Sigmoid colon (tissue), 6 donors: ENCODE measurements at regions not wholly inside any gene's neighbourhood (a gene's known extent, or its start where the extent isn't known, plus 50 kb on each side); places are given as distances from the start of the nearest gene placed in this dataset.

ENCODE experiments used
- DNase-seq: peaks from one replicate; pipeline ENCODE4 v3.0.0-alpha.2; 2019
- H3K27ac ChIP-seq, 4 donors: fragments of 200-600 bp; sonication (generic); one replicate each; pipeline ENCODE4 v1.5.1; 2016 to 2019; ENCODE audit warnings: mild to moderate bottlenecking in 1 of 4
- H3K27me3 ChIP-seq, 3 donors: fragments of 200-600 bp; sonication (generic); one replicate each; pipeline ENCODE4 v1.5.1; 2019; ENCODE audit warnings: mild to moderate bottlenecking in 1 of 3
- H3K36me3 ChIP-seq, 4 donors: fragments of 200-600 bp; sonication (generic); one replicate each; pipeline ENCODE4 v1.5.1; 2016 to 2019
- H3K4me1 ChIP-seq, 4 donors: fragments of 200-600 bp; sonication (generic); one replicate each; pipeline ENCODE4 v1.5.1; 2017 to 2019
- H3K4me3 ChIP-seq, 4 donors: fragments of 200-600 bp; sonication (generic); one replicate each; pipeline ENCODE4 v1.5.1; 2017 to 2019; ENCODE audit warnings: mild to moderate bottlenecking in 2 of 4, moderate library complexity in 1 of 4
- H3K9me3 ChIP-seq, 4 donors: fragments of 200-600 bp in 3 of 4; sonication (generic) in 3 of 4; one replicate each; pipeline versions ENCODE4 v1.5.1 to v1.6.1; 2013 to 2019
- EP300 ChIP-seq, 4 donors: sonication (generic); formaldehyde crosslinking; IDR thresholded peaks; one replicate each; pipeline ENCODE4 v1.6.1; 2017; ENCODE audit warnings: antibody characterized with exemption in 4 of 4
- POLR2A ChIP-seq, 2 donors: fragments of 450-650 bp; IDR thresholded peaks; one replicate each; pipeline ENCODE4 v1.6.1; 2016; ENCODE audit warnings: antibody characterized with exemption in 2 of 2, mild to moderate bottlenecking in 2 of 2, moderate library complexity in 2 of 2
- POLR2AphosphoS5 ChIP-seq, 4 donors: sonication (generic); formaldehyde crosslinking; IDR thresholded peaks; one replicate each; pipeline ENCODE4 v1.6.1; 2017; ENCODE audit warnings: antibody characterized with exemption in 4 of 4
- WGBS, 2 donors: extraction: QIAGEN DNeasy Blood & Tissue Kit; methylation state at CpG; one replicate each; pipeline ENCODE4 v1.1.7; 2013; 5-methylcytosine and 5-hydroxymethylcytosine counted together
- intact Hi-C: fragments of 100-400 bp; cut with DNase I; formaldehyde crosslinking; loops from one replicate; pipeline ENCODE4 v1.15.1; 2023
- TF ChIP-seq, protein P1 (sequence below), 4 experiments: fragments of 450-650 bp in 3 of 4; fragments of 200-600 bp in 1 of 4; IDR thresholded peaks; one replicate each; pipeline ENCODE4 v1.5.1; 2016 to 2019; ENCODE audit warnings: antibody characterized with exemption in 4 of 4, mild to moderate bottlenecking in 3 of 4, moderate library complexity in 2 of 4
- donor health status: healthy with polysubstance abuse.
- donor health status: healthy.

DNA sequence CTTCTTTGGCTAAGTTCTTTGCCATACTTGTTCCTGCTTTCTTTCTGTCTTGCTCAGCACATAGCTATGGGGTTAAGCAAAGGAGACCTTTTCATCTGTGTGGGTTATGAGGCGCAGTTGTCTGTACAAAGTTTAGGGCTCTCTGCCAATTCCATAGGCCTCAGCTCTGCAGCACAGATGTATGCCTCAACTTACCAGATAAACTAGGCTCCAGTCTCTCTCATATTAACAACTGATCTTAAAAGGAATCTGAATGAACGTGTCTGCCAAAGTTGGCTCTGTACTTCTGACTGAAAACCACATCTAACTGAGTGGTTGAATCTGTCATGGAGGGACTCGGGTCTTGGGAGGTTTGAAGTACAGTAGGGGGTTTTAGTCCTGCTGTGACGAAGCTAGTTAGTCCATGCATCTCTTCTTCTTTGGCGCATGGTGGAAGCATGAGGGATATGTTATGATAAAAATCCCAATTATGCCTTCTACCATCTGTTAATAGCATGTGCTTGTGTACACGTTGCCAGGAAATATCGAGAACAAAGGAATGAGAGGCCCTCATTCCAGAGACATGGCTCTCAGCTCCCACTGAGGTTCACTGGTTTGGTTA, 114.6 kb upstream of the TSC22D2 start:
- intact Hi-C loops, result no loop called here
- H3K27me3 ChIP-seq, result no peaks in the 10 kb centered on the region
- H3K4me1 ChIP-seq, result no peaks in the 10 kb centered on the region
- H3K27ac ChIP-seq, result no peak overlapping the region
- 79 to 91% methylated on average over 7 of the region's 7 CpGs for WGBS, 2 donors
- H3K36me3 ChIP-seq, result no peaks in the 10 kb centered on the region
- no peak for TF ChIP-seq EP300 (IDR thresholded peaks at IDR 0.05)
- TF ChIP-seq, protein P1, sequence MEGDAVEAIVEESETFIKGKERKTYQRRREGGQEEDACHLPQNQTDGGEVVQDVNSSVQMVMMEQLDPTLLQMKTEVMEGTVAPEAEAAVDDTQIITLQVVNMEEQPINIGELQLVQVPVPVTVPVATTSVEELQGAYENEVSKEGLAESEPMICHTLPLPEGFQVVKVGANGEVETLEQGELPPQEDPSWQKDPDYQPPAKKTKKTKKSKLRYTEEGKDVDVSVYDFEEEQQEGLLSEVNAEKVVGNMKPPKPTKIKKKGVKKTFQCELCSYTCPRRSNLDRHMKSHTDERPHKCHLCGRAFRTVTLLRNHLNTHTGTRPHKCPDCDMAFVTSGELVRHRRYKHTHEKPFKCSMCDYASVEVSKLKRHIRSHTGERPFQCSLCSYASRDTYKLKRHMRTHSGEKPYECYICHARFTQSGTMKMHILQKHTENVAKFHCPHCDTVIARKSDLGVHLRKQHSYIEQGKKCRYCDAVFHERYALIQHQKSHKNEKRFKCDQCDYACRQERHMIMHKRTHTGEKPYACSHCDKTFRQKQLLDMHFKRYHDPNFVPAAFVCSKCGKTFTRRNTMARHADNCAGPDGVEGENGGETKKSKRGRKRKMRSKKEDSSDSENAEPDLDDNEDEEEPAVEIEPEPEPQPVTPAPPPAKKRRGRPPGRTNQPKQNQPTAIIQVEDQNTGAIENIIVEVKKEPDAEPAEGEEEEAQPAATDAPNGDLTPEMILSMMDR (IDR thresholded peaks at IDR 0.05), result no peak
- TF ChIP-seq POLR2AphosphoS5 (IDR thresholded peaks at IDR 0.05), result no peak
- no peak for TF ChIP-seq POLR2A (IDR thresholded peaks at IDR 0.05)
- DNase-seq, result no peak
- H3K4me3 ChIP-seq, result no peak overlapping the region
- H3K9me3 ChIP-seq, result no peaks in the 10 kb centered on the region

DNA sequence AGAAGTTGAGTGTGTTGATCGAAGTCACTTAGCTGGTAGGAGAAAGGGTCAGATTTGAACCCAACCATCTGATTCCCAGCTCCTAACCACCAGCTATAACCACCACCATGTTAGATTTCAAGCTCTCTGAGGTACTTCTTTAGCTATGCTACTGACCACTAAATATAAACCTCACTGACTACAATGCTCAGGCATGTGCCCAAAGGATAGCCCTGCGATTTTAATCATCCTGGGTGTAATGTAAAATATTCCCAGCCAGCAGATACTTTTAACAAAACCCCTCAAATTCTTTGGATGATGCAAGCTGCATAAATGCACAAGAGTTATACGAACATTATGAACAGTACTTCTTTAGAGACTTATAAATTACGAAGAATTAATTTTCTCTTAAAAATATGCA, 115.2 kb upstream of the TSC22D2 start:
- 94% methylated on average over 4 of the region's 4 CpGs for WGBS, 2 donors
- Histone ChIP-seq H3K36me3 (no peaks in the 10 kb centered on the region), H3K4me3 (no peak overlapping the region), H3K4me1 (no peaks in the 10 kb centered on the region), H3K9me3 (no peaks in the 10 kb centered on the region), H3K27me3 (no peaks in the 10 kb centered on the region), H3K27ac (no peak overlapping the region)
- TF ChIP-seq, protein P1 (IDR thresholded peaks at IDR 0.05), result no peak
- TF ChIP-seq POLR2AphosphoS5 (IDR thresholded peaks at IDR 0.05), result no peak
- TF ChIP-seq EP300 (IDR thresholded peaks at IDR 0.05), result no peak
- no peak for TF ChIP-seq POLR2A (IDR thresholded peaks at IDR 0.05)
- intact Hi-C loops, result no loop called here
- no peak for DNase-seq

DNA sequence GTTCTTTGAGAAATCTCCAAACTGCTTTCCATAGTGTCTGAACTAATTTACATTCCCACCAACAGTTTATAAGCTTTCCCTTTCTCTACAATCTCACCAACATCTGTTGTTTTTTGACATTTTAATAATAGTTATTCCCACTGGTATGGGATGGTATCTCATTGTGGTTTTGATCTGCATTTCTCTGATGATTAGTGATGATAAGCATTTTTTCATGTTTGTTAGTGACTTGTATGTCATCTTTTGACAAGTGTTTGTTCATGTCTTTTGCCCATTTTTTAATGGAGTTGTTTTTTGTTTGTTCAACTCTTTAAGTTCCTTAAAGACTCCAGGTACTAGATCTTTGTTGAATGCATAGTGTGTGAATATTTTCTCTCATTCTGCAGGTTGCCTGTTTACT, 116.6 kb upstream of the TSC22D2 start:
- H3K36me3 ChIP-seq, result no peaks in the 10 kb centered on the region
- no peak for DNase-seq
- H3K9me3 ChIP-seq, result no peaks in the 10 kb centered on the region
- no peak overlapping the region for H3K4me3 ChIP-seq
- H3K27ac ChIP-seq, result no peak overlapping the region
- TF ChIP-seq EP300 (IDR thresholded peaks at IDR 0.05) (no peak), POLR2A (IDR thresholded peaks at IDR 0.05) (no peak), POLR2AphosphoS5 (IDR thresholded peaks at IDR 0.05) (no peak)
- TF ChIP-seq, protein P1 (IDR thresholded peaks at IDR 0.05), result no peak
- no peaks in the 10 kb centered on the region for H3K27me3 ChIP-seq
- H3K4me1 ChIP-seq, result no peaks in the 10 kb centered on the region
- intact Hi-C loops, result no loop called here

DNA sequence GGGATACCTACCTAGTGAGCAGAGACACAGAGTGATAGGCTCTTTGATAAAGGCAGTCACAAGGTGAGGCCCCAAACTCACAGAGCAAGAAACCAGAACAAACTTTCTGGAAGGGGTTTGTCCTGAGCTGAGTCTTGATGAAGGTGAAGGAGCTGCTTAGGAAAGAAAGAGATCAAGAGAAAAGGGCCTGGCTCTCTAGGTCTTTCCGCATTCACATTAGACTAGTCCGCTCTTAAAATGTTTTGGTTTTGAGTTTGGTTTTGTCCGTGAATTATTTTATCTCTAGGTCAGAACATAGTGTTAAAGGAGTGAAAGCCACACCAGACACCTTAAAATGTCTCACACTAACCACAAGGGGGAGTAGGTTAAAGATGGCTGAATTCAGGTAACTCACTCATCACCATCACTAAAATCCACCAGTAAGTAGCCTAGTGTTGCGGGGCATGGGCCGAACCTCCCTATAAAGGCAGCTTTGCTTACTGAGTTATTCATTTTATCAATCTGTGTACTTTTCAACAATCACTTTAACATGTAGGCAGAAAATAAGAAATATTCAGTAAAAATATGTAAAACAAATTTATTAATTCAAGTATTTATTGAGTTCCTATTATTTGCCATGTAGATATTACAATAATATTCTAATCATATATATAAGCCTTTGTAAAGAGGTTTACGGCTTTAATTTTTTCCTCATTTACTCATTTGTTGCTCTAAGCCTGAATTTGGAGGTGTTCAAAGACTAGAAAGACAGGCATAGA, 121.5 kb upstream of the TSC22D2 start:
- no peak overlapping the region for H3K27ac ChIP-seq

More for the DNA sequence above, 121.5 kb upstream of the TSC22D2 start:
- Histone ChIP-seq H3K4me1 (no peaks in the 10 kb centered on the region), H3K27me3 (no peaks in the 10 kb centered on the region), H3K4me3 (no peak overlapping the region), H3K9me3 (no peaks in the 10 kb centered on the region), H3K36me3 (no peaks in the 10 kb centered on the region)
- intact Hi-C loops, result loop anchor here (2.0 to 5.0 kb wide), 3 partner anchors 41 to 208 kb away; no protein-coding TSS in a partner anchor
- no peak for DNase-seq
- WGBS, 2 donors, result 24 to 53% methylated on average over 6 of the region's 6 CpGs
- TF ChIP-seq, protein P1 (IDR thresholded peaks at IDR 0.05), result peak in 3 of 4 experiments; percentile 39 to 61 (median 44)
- no peak for TF ChIP-seq POLR2A (IDR thresholded peaks at IDR 0.05)
